Vagina (tissue), 2 donors: ENCODE measurements at regions not wholly inside any gene's neighbourhood (a gene's known extent, or its start where the extent isn't known, plus 50 kb on each side); places are given as distances from the start of the nearest gene placed in this dataset.

ENCODE experiments used
- POLR2A ChIP-seq, 2 donors: fragments of 450-650 bp; IDR thresholded peaks; one replicate each; pipeline ENCODE4 v1.6.1; 2017; ENCODE audit warnings: antibody characterized with exemption in 2 of 2, mild to moderate bottlenecking in 2 of 2, moderate library complexity in 2 of 2
- TF ChIP-seq, protein P1 (sequence below), 3 experiments: fragments of 450-650 bp in 2 of 3; fragments of 200-600 bp in 1 of 3; sonication (generic) in 1 of 3; IDR thresholded peaks; one replicate each; pipeline ENCODE4 v1.5.1; 2017 to 2019; ENCODE audit warnings: antibody characterized with exemption in 3 of 3, mild to moderate bottlenecking in 2 of 3, moderate library complexity in 2 of 3

DNA sequence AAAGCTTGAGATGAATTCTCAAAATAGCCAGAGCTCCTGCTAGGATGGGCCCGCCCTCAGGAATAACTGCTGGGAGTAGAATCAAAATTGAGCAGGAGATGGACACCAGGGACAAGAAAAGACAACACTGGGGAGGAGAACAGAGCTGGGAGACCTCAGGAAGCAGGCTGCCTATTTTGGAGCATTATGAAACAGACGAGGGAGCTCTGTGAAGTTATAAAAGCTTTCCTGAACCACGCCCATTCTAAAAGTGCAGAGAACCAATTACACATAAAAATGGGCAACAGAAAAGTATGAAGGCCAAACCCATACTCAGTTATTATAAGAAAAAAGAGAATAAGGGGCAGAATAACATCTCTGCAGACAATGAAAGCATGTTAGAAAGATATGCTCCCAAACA, 213.9 kb upstream of the TRPC7 start:
- TF ChIP-seq, protein P1, sequence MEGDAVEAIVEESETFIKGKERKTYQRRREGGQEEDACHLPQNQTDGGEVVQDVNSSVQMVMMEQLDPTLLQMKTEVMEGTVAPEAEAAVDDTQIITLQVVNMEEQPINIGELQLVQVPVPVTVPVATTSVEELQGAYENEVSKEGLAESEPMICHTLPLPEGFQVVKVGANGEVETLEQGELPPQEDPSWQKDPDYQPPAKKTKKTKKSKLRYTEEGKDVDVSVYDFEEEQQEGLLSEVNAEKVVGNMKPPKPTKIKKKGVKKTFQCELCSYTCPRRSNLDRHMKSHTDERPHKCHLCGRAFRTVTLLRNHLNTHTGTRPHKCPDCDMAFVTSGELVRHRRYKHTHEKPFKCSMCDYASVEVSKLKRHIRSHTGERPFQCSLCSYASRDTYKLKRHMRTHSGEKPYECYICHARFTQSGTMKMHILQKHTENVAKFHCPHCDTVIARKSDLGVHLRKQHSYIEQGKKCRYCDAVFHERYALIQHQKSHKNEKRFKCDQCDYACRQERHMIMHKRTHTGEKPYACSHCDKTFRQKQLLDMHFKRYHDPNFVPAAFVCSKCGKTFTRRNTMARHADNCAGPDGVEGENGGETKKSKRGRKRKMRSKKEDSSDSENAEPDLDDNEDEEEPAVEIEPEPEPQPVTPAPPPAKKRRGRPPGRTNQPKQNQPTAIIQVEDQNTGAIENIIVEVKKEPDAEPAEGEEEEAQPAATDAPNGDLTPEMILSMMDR (IDR thresholded peaks at IDR 0.05) = no peak
- no peak for TF ChIP-seq POLR2A (IDR thresholded peaks at IDR 0.05)
